NT2/D1 (cell line): ENCODE measurements at regions not wholly inside any gene's neighbourhood (a gene's known extent, or its start where the extent isn't known, plus 50 kb on each side); places are given as distances from the start of the nearest gene placed in this dataset.
"Not testable (repeated sequence)": the region's sequence is repeated elsewhere in the genome, so short reads cannot be mapped to it uniquely, and the experiment has no call there.

Experiments used
- SUZ12 ChIP-seq: IDR thresholded peaks from 2 replicates; pipeline ENCODE4 v1.6.1; 2011; ENCODE audit not compliant: insufficient read length, insufficient read depth; ENCODE audit errors: extremely low read depth
- YY1 ChIP-seq: IDR thresholded peaks from 2 replicates; pipeline ENCODE4 v1.6.1; 2011; ENCODE audit not compliant: insufficient read length, insufficient read depth
- ZNF274 ChIP-seq: IDR thresholded peaks from 2 replicates; pipeline ENCODE4 v1.6.1; 2011; ENCODE audit warnings: mild to moderate bottlenecking, low read depth, low read length

- not testable (repeated sequence) for TF ChIP-seq YY1, ZNF274, SUZ12
Observed at GRCh38 chr7:24449416-24449815, 123.8 kb upstream of the PALS2 start.
